Stimulated activated CD8-positive, alpha-beta memory T cell treated with anti-CD3 and anti-CD28 coated beads, Interleukin-12 subunit alpha, Interleukin-12 subunit beta, amount 100 ng/mL, for 4 hours (primary cell): ENCODE measurements at regions not wholly inside any gene's neighbourhood (a gene's known extent, or its start where the extent isn't known, plus 50 kb on each side); places are given as distances from the start of the nearest gene placed in this dataset.
"Not testable (repeated sequence)": the region's sequence is repeated elsewhere in the genome, so short reads cannot be mapped to it uniquely, and the experiment has no call there.

Experiments used
- DNase-seq: peaks from one replicate; pipeline ENCODE4 v3.0.0-alpha.2; 2020; ENCODE audit warnings: low read depth

DNA sequence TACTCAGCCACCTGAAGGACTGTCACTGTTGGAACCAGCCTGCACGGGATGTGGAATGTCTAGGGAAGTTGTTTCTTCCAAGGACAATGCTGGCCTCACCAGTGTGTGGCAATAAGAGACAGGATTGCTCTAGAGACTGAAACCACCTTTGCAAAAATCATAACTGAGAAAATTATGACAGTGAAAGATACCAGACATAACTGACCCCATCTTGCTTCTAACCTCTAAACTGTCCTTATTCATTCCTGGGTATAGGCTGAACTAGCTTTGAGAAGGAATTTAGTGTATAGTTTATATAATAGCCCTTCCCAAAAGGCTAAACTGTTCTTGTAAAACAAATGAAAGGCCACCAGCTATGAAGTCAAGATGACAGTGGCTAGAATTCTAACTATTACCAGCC lies 83.6 kb downstream of the IER5 start:
- no peak for DNase-seq

DNA sequence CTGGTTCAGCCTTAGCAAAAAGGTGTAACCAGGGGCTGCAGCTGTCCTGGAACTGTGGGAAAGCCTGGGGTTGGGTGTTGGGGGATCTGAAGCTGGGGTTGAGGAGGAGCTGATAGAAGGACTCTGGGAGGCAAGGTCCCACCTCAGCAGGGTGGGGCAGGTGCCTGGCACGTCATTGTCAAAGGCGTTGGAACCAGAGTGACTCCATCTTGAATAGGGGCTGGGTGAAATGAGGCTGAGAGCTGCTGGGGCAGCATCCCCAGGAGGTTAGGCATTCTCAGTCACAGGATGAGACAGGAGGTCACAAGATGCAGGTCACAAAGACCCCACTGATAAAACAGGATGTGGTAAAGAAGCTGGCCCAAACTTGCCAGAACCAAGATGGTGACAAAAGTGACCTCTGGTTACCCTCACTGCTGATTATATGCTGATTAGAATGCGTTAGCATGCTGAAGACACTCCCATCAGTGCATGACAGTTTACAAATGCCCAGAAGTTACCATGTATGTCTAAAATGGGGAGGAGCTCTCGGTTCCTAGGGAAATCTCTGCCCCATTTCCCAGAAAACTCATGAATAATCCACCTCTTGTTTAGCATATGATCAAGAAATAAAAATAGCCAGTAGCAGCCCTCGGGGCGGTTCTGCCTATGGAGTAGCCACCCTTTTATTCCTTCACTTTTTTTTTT lies 85.4 kb downstream of the IER5 start:
- DNase-seq = no peak

DNA sequence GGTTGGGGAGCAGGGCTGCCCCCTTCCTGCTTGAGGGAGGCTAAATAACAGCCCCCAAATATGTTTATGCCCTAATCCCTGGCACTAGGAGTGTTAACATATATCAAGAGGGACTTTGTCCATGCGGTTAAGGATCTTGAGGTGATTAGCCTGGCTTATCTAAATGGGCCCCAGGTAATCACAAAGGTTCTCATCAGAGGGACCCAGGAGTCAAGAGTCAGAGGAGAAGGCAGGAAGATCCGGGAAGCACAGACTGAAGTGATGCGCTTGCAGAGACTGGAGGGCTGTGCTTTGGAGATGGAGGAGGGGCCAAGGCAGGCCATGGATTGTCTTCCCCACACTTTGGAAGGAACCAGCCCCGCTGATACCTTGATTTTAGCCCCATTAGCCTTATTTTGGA lies 86.4 kb downstream of the IER5 start:
- DNase-seq = no peak

DNA sequence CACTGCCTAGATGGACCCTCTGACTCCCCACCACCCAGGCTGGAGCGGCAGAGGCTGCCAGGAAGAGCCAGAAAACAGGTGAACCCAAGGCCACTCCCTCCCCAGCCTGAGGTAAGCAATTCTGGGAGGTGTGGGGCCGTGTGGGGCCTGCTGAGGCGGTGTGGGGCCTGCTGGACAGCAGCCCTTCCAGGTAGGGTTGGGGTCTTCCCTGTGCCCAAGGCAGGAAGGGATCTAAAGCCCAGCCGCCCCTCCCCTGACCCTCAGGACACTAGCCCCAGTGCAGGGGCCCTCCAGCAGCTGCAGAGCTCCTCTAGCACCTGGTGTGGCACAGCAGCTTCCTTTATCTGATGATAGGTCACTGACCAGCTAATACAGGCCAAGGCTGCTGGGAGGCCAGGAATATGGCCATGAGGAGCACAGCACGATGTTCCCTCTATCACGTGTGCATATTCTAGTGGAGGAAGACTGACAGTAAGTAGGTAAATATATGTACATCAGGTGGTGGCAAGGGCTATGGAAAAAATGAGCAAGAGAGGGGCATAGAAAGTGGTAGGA lies 86.9 kb downstream of the IER5 start:
- DNase-seq = no peak

DNA sequence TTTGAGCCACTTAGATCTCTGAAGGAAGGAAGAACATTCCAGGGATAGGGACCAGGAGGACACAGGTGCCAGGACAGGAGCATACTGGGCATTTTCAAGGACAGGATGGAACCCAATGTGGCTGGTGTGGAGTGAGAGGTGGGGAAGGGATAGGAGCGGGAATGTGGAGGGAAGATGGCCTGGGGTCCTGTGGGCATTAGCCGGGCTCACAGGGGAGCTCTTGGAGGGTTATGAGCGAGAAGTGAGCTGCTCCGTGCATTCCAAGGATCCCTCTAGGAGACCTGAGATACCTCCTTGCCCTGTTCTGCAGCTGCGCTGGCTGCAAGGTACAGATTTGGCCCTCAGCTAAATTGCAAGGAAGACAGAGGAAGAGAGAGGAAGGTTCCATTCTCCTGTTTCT lies 87.5 kb downstream of the IER5 start:
- DNase-seq = no peak

DNA sequence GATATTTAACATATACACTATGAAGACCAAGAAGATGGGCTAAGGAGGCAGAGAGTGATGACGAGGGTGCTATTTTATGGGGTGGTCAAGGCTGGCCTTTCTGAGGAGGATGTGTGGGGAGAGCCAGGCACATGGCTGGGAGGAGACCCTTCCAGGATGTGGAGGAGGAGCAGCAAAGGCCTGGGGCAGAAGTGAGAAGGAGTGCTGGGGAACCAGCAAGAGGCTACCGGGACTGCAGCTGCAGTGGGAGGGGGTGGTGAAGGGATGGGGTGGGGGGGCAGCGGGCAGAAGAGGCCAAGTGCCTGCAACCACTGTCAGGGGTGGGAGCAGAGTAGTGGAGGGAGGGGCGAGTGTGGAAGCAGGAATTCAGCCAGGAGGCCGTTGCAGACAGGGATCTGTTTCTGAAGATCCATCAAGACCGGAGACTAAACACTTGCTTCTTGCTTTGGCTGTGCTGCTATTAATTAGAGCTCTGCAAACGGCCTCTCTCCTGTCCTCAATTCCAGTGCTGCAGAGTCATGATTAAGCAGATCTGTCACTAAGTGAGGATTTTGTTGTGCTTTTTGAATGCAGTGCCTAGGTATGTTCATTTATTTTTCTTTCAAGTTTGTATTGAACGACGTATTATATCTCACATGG lies 89.9 kb downstream of the IER5 start:
- no peak for DNase-seq

DNA sequence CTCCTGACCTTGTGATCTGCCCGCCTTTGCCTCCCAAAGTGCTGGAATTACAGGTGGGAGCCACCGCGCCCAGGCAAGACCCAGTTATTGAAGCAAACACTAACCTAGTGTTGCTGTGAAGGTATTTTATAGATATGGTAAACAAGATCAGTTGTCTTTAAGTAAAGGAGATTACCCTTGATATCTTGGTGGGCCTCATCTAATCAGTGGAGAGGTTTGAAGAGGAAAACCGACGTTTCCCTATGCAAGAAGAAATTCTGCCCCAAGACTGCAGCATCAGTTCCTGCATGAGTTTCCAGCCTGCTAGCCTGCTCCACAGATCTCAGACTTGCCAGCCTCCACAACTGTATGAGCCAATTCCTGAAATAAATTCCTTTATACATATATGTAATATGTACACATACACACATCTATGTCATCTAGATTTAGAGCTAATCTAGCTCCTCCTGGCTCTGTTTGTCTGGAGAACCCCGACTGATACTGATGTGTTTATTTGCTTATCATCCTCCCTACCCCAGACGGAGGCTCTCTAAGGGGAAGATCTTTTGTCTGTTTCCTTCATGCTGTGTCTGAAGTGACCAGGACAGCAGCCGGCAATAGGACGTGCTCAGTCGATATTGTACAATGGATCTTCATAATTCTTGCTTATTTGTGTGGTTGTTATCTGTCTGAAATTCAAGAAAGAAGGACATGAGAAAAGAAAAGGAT lies 90.9 kb downstream of the IER5 start:
- no peak for DNase-seq

DNA sequence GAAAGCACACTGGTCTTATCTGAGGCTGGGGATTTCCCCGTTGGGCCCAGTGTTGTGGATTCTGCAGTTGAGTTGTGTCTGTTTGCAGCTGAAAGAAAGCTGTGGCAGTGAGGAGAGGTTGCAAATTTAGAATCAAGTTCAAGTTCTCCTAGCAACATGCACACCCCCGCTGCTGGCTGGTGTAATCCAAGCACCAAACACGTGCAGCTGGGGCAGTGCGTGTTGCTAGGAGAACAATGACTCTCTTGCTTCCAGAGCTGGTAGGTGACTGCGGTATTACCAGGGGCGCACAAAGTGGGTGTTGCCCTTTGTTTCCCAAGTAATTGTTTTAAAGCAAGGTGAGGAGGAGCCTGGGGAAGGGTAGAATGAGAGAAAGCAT lies 91.5 kb downstream of the IER5 start:
- DNase-seq = no peak

DNA sequence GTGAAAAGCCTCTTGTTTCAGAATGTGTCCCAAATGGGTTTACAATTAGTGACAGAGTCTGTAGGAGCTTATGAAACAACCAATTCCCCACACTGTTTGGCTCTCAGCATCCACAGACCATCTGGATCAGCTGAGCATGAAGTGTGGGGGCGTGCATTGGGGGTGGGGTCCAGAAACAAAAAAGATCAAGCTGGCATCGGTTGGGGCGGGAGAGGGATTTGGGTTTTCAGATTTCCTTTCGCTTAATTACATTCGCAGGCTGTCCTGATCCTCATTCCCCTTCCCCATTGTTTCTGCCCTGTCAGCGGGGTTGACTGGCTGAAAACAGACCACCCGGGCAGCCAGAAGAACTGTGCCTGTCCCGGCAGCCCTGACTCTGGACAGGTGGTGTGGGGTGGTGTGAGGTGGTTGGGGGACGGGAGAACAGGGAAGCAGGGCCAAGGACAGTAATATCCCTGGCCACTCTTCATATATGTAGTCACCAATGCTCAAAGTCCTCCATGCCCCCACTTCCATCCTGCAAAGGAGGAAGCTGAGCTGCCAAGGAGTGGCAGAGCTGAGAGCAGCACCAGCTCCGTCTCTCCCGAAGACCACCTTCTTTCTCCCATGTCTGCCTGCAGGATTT lies 92.0 kb downstream of the IER5 start:
- no peak for DNase-seq

DNA sequence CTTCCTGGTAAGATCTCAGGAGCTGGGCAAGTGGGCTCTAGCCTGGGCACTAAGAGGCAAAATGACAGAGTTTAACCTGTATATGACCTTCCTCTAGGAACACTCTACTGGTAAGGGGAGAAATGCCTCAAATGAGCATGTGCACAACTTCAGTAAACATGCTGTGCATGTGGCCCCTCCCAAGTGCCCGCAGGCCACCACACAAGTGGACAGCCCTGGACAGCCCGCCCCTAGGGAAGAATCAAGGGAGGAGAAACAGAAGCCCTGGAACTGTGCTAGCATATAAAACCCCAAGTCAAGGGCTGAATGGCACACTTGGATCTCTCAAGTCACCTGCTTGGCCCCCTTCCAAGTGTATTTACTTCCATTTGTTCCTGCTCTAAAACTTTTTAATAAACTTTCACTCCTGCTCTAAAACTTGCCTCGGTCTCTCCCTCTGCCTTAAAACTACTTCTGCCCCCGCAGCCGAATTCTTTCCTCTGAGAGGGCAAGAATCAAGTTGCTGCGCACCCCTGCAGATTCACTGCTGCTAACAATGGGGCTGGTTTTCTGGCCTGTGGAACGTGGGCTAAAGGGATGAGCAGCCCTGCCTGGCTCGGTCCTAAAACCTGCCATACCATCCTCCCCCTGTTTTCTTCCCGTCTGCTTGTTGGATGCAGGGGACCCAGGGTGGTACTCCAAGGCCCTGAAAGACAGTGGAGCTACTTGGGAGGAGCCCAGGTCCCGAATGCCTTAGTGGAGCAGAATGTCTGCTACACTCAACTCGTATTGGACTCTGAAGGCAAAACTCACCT lies 93.5 kb downstream of the IER5 start:
- no peak for DNase-seq

DNA sequence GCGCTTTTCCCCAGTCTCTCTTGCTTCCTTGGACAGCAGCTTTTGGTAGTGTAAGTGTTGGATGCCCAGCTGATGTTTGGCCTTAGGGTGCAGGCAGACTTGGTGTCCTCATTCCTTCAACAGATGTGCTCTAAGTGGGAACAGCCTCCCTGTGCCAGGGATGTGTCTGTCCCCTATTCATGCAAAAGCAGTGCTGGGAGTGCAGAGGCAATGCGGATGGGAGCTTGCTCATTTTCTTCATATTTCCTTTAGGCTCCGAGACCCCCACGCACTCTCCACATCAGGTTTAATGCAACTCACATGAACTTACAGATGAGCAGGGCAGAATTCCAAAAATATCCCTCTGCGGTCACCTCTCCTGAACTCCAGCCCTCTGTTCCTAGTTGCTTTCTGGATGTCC lies 96.1 kb downstream of the IER5 start:
- no peak for DNase-seq

DNA sequence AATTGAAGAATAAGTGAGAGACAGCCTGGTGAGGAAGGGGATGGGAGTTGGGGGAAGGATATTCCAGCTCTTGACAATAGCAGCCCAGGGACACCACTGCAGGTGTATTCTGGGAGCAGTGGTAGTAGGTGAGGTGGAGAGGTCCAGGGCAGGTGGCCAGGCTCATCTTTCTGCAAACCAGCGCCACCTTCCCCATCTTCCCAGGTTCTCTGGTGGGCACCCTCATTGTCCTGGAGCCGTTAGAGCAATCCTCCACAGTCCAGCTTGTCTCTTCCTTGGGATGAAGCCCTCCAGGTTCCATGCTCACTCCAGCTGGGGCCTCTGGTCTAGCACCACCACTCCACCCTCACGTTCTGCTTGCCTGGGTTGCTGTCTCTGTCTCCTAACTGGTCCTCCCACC lies 97.0 kb downstream of the IER5 start:
- no peak for DNase-seq

DNA sequence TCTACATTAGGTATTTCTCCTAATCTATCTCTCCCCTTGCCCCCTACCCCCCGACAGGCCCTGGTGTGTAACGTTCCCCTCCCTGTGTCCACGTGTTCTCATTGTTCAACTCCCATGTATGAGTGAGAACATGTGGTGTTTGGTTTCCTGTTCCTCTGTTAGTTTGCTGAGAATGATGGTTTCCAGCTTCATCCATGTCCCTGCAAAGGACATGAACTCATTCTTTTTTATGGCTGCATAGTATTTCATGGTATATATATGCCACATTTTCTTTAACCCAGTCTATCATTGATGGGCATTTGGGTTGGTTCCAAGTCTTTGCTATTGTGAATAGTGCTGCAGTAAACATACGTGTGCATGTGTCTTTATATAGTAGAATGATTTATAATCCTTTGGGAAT lies 97.6 kb downstream of the IER5 start:
- not testable (repeated sequence) for DNase-seq

DNA sequence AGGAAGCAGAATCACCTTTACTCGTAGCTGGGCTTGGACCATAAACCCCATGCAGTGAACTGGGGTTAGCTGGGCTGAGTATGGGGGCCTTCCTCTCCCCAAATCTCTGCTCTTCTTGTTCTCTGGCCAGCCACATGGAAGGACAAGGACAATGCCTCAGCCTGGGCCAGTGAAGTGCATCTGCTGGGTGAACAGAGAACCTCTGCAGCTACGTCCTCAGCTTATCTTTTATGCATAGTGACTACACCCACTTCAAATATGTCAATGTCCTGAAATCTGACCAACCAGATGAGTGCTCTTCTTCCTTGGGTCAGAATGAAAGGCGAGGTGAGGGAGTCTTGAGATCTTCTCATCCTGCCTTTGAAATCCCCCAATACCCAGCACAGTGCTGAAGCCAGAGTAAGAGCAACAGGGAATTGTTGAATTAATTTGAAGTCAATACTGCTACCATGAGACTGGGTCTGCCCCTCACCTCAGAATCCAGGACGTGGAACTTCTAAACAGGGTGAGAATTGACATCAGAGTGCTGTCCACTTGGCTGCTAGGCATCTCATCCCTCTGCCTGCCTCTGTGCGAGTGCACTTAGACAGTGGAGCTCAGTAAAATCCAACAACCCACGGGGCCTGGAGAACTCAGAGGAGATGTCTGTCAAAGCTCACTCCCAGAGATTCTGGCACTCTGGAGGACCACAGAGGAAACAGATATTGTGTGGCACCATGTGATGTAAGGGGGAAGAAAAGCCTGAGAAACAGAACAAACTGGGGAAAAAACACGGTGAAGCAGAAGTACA lies 99.0 kb downstream of the IER5 start:
- no peak for DNase-seq

DNA sequence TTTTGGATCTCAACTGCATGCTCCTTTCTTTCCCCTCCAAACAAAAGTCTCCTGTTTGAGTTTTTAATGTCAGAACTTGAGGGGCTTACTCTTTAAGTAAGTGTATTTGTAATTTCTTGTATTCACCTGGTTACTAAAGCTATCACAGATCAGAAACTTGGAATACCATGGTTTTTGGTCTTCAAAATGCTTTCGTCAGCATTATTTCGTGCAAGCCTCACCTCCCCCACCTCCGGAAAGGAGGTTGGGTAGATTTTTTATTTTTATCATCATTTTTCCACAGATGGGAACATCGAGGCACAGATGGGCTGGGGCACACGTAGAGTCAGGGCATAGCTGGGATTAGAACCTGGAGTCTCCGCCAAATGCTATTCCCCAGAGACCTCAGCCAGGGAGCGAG lies 100.7 kb downstream of the IER5 start:
- no peak for DNase-seq

DNA sequence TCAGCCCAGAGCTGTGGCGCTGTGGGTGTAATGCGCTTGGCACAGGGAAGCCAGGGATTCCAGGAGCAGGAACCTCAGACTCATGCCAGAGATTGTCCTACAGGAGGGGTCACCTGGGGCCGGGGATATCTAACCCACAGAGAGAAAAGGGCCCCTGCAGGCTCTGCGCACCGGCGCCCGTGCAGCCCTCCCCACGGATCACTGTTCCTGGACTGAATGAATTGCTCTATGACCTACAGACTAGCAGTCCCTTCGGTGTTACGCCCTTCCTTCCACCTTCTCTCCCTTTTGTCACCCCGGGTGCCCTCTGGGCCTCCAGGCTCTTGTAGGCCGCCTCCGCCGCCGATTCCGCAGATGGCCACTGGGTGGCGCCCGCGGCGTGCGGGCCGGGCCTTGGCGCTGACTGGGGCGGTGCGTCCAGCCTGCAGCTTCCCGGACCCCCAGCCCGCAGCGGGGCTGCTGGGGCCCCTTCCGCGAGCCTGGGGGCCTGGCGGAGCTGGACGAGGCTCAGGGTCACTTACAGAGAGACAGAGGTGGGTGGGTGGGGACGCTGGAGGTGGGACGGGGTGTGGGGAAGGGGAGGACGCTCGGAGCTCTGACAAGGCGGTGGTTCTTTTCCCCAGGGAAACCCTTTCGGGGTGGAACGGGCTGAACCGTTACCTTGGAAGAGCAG lies 101.3 kb downstream of the IER5 start:
- peak; percentile 50 for DNase-seq

DNA sequence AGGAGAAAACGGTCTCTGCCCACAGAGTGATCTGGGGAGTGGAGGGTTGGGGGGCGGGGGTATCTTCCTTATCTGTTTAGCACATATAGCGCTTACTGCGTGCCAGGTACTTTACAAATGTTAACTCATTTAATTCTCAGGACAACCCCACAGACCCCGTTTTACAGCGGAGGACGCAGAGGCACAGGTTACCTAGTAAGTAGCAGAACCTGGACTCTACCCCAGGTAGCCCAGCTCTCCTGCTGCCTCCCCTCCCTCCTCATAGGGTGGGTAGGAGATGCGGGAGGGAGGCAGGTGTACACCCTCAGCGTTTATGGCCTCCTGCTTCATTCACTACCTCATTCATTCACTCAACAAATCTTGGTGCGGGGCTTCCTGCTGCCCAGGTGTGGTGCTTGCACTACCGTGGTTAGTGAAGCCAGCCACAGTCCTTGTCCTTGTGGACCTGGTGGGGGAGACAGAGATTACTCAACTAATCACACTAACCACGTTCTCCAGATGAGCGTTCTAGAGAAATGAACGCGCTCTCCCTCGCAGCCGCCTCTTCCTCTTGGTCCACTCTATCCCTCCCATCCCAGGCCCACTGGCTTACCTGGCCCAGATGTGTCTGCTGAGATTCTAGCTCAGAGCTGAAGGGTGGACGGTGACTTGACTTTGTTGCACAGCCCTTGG lies 102.0 kb downstream of the IER5 start:
- no peak for DNase-seq

DNA sequence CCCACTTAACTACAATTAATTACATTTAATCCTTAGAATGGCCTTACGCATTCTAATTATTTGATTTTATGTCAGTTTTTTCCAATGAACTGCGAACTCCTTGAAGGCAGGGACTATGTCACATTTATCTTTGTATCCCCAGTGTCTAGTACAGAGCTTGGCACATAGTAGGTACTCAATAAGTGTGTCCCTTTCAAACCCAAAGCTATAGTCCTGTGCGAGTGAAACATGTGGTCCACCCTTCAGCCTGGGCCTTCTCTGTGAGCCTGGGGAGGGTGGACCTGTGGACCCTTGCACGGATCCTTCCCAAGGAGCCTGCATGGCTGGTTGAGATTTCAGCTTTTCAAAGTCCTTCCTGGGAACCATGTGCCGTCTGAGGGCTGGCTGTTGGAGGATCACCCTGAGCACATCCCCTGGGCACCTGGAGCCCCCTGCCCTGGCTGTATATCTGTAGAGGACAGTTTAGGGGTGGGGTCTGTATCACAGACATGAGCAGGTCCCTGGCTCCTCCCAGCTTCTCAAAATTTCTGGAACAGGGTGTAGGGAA lies 103.1 kb downstream of the IER5 start:
- no peak for DNase-seq

DNA sequence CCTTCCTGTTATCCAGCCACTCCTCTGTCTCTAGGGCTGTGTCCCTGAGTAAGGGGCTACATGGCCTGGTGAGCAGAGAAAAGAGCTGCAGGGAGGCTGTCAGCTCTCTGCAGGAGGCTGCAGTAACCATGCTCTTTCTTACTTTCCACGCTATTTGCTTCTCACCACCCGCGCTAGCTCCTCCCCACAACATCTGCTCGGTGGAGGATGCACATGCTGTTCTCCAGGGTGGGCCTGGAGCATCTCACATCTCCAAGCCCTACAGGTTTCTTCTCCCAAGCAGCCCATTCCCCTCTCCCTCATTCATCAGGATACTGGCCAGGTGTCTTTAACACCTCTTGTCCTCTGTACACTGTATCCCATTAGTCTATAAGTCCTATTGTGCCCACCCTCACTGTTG lies 103.8 kb downstream of the IER5 start:
- DNase-seq = no peak
